ENCODE measurements at regions not wholly inside any gene's neighbourhood (a gene's known extent, or its start where the extent isn't known, plus 50 kb on each side); places are given as distances from the start of the nearest gene placed in this dataset.

- TF ChIP-seq REST (IDR thresholded peaks at IDR 0.05; ENCODE audit: insufficient read depth in 1 of 2, low read depth in 2 of 2, low read length in 1 of 2) (no peak), CTCF (IDR thresholded peaks at IDR 0.05) (no peak), SIN3A (IDR thresholded peaks at IDR 0.05; ENCODE audit: borderline replicate concordance, insufficient read depth, low read depth, low read length) (no peak), POLR2AphosphoS5 (IDR thresholded peaks at IDR 0.05; ENCODE audit: low read depth, low read length) (no peak)
Observed at GRCh38 chr11:37404231-37404630, 806.2 kb upstream of the RAG2 start.

Measured in Panc1 (cell line).